ENCODE measurements at regions not wholly inside any gene's neighbourhood (a gene's known extent, or its start where the extent isn't known, plus 50 kb on each side); places are given as distances from the start of the nearest gene placed in this dataset.

GRCh38 chr11:122441666-122442035 is 213.9 kb upstream of the UBASH3B start:
- Mint-ChIP-seq H3K27ac (no peak overlapping the region), H3K9me3 (peaks cover 0 to 2% of the 10 kb centered on the region in 2 donors), H3K36me3 (no peaks in the 10 kb centered on the region), H3K4me1 (peaks cover 0 to 4% of the 10 kb centered on the region in 2 donors), H3K27me3 (peaks cover 13 to 26% of the 10 kb centered on the region in 2 donors), H3K4me3 (no peak overlapping the region)
- DNase-seq, result no peak
- no peak for ATAC-seq (replicated peaks)

DNA sequence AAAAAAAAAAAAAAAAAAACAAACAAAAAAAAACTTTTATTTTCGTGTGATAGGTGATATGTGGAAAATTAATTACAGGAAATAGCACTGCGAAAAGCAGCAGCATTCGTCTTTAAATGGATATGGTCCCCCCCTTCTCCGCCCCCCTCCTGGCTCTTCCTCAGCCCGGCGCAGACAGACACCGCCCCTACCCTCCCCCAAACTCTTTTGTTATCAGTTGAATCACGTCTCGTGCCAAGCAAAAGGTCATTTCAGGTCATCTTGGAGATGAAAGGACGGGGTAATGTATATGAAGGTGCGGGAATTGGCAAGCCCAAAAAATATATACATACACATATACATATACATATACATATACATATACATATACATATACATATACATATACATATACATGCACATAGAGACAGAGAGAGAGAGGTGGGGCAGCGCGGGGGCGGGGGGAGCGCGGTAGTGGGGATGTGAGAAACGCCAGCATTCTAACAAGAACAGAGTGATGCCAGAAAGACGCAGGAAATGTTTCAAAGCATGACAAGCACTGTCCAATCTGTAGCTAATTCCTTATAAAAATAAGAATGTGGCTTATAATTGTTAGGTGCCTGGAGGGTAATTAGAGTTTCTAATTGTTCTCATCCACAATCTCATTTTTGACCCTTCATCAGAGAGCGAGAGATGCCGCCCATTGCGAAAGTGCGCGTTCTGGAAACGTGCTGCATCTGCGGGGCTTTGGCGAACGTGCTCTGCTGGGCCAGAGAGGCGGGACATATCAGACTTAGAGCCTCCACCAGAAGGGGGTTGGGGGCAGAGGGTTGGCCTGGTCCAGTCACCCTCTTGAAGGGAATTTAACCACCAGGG is 214.5 kb upstream of the UBASH3B start:
- Mint-ChIP-seq H3K9me3 (peaks cover 0 to 2% of the 10 kb centered on the region in 2 donors), H3K4me3 (no peak overlapping the region), H3K36me3 (no peaks in the 10 kb centered on the region), H3K27me3 (peaks cover 13 to 20% of the 10 kb centered on the region in 2 donors), H3K27ac (no peak overlapping the region), H3K4me1 (peaks cover 0 to 4% of the 10 kb centered on the region in 2 donors)
- DNase-seq (no peak), ATAC-seq (replicated peaks) (no peak)

DNA sequence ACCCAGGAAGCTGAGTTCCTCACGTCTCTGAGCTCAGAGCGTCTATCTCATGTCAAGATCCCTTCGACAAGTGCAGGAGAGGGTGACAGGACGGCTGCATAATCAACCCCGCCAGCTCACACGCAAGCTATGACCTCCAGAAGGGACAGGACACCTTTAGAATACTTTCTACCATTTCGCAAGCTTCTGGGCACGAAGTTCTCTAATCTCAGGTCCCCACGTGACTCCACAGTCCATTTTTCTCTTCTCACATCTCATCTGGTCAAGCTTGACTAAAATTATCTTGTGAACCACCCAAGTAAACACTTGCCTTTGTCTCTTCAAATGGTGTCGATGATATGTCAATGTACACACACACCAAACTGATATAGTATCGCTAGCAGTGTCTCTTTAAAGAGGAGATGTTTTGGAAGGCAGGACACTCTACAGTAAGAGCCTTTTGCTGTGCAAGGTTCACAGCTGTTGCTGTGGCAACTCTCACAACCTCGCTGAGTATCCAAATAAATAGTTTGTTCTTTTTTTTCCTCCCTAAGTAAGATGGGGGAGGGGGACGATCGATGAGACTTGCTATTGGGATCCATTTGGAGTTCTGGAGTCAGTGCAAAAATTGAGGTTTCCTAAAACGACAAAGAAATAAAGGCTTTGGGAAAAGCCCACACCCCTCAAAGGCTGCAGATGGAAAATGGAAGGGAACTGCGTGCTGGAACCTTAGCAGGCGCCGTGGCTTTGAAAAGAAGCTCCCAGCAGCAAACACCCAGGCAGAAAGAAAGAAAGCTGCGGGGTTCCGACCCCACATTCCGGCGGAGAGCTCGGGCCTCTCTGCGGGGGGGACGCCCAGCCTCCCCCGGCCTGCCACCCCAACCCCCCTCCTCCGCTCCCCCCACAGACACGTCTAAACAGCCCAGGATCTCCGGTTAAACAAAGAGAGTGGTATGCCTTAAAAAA is 215.4 kb upstream of the UBASH3B start:
- H3K9me3 Mint-ChIP-seq, result peaks cover 0 to 2% of the 10 kb centered on the region in 2 donors
- no peak overlapping the region for H3K27ac Mint-ChIP-seq
- H3K4me3 Mint-ChIP-seq, result no peak overlapping the region
- ATAC-seq (replicated peaks), result no peak
- no peaks in the 10 kb centered on the region for H3K36me3 Mint-ChIP-seq
- peaks cover 0 to 4% of the 10 kb centered on the region in 2 donors for H3K4me1 Mint-ChIP-seq
- peaks cover 13 to 22% of the 10 kb centered on the region in 2 donors for H3K27me3 Mint-ChIP-seq
- DNase-seq, result no peak

GRCh38 chr11:122436188-122436555 is 219.3 kb upstream of the UBASH3B start:
- Mint-ChIP-seq H3K4me1 (peaks cover 0 to 4% of the 10 kb centered on the region in 2 donors), H3K27me3 (peaks cover 13 to 27% of the 10 kb centered on the region in 2 donors), H3K36me3 (no peaks in the 10 kb centered on the region), H3K4me3 (no peak overlapping the region), H3K27ac (no peak overlapping the region), H3K9me3 (peaks cover 0 to 2% of the 10 kb centered on the region in 2 donors)
- ATAC-seq (replicated peaks), result no peak
- no peak for DNase-seq

- ATAC-seq (replicated peaks) (no peak), DNase-seq (no peak)
- Mint-ChIP-seq H3K9me3 (peaks cover 0 to 2% of the 10 kb centered on the region in 2 donors), H3K4me1 (peaks cover 0 to 4% of the 10 kb centered on the region in 2 donors), H3K27me3 (peaks cover 13 to 27% of the 10 kb centered on the region in 2 donors), H3K27ac (no peak overlapping the region), H3K36me3 (no peaks in the 10 kb centered on the region), H3K4me3 (no peak overlapping the region)
Measured at GRCh38 chr11:122435540-122436187, 219.9 kb upstream of the UBASH3B start.

- Mint-ChIP-seq H3K9me3 (no peaks in the 10 kb centered on the region), H3K4me1 (no peaks in the 10 kb centered on the region), H3K36me3 (no peaks in the 10 kb centered on the region), H3K27ac (no peak overlapping the region), H3K27me3 (peaks cover 6 to 19% of the 10 kb centered on the region in 2 donors), H3K4me3 (no peak overlapping the region)
- DNase-seq (no peak), ATAC-seq (replicated peaks) (no peak)
Measured at GRCh38 chr11:122434786-122435185, 220.7 kb upstream of the UBASH3B start.

GRCh38 chr11:122430490-122430889 is 225.0 kb upstream of the UBASH3B start:
- H3K27me3 Mint-ChIP-seq, result peaks cover 0 to 8% of the 10 kb centered on the region in 2 donors
- no peak for ATAC-seq (replicated peaks)

GRCh38 chr11:122426073-122426472 is 229.4 kb upstream of the UBASH3B start:
- no peak overlapping the region for H3K4me3 Mint-ChIP-seq
- no peak for DNase-seq
- peaks cover 3 to 9% of the 10 kb centered on the region in 2 donors for H3K27me3 Mint-ChIP-seq
- H3K4me1 Mint-ChIP-seq, result no peaks in the 10 kb centered on the region
- no peaks in the 10 kb centered on the region for H3K36me3 Mint-ChIP-seq
- no peak overlapping the region for H3K27ac Mint-ChIP-seq
- ATAC-seq (replicated peaks), result no peak
- no peaks in the 10 kb centered on the region for H3K9me3 Mint-ChIP-seq

More at GRCh38 chr11:122430490-122430889, 225.0 kb upstream of the UBASH3B start:
- H3K36me3 Mint-ChIP-seq, result no peaks in the 10 kb centered on the region
- H3K9me3 Mint-ChIP-seq, result no peaks in the 10 kb centered on the region
- no peak overlapping the region for H3K4me3 Mint-ChIP-seq
- H3K27ac Mint-ChIP-seq, result no peak overlapping the region
- no peaks in the 10 kb centered on the region for H3K4me1 Mint-ChIP-seq
- DNase-seq, result no peak

- Mint-ChIP-seq H3K27ac (no peak overlapping the region), H3K36me3 (no peaks in the 10 kb centered on the region), H3K9me3 (no peaks in the 10 kb centered on the region), H3K27me3 (peaks cover 3 to 9% of the 10 kb centered on the region in 2 donors), H3K4me1 (no peaks in the 10 kb centered on the region), H3K4me3 (no peak overlapping the region)
- DNase-seq (no peak), ATAC-seq (replicated peaks) (no peak)
Measured at GRCh38 chr11:122424636-122425035, 230.9 kb upstream of the UBASH3B start.

DNA sequence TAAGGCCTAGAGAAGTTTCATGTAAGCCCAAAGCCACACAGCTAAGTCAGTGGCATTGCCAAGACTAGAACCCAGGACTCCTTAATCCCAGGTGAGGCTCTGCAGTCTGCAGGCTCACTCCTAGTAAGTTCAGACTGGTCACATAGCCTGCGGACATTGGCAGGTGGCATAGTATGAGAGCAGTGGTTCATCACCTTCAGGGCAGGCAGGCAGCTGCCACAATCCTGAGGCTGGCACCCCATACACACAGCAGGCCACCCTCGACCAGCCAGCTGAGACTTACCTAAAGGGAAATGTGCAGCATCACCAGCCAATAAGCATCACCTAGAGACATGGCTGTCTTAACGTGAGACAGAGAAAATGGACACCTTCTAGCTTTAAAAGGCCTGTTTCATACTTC is 231.6 kb upstream of the UBASH3B start:
- Mint-ChIP-seq H3K4me3 (no peak overlapping the region), H3K4me1 (no peaks in the 10 kb centered on the region), H3K9me3 (no peaks in the 10 kb centered on the region), H3K27ac (no peak overlapping the region), H3K27me3 (peaks cover 3 to 9% of the 10 kb centered on the region in 2 donors), H3K36me3 (no peaks in the 10 kb centered on the region)
- DNase-seq (no peak), ATAC-seq (replicated peaks) (no peak)

- no peak for ATAC-seq (replicated peaks)
- no peaks in the 10 kb centered on the region for H3K36me3 Mint-ChIP-seq
- no peaks in the 10 kb centered on the region for H3K4me1 Mint-ChIP-seq
- H3K27ac Mint-ChIP-seq, result no peak overlapping the region
- peaks cover 3 to 9% of the 10 kb centered on the region in 2 donors for H3K27me3 Mint-ChIP-seq
- H3K9me3 Mint-ChIP-seq, result no peaks in the 10 kb centered on the region
- H3K4me3 Mint-ChIP-seq, result no peak overlapping the region
- no peak for DNase-seq
Measured at GRCh38 chr11:122423273-122423672, 232.2 kb upstream of the UBASH3B start.

DNA sequence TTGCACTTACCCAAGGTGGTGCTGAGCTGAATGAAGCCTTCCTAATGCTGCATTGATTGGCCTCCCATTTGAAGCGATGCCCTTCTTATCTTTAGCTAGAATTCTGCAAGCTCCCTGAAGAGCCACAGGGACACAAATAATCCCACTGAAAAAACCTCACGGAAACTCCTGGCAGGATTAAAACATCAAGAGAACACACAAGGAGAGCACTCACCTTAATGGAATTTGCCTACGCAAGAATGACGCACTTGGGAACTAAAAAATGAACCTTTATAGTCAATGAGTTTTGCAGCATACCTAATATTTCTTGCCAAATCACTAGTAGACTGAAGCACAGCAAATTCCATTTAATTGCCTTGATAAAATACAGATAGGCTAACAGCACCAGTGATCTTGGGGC is 232.8 kb upstream of the UBASH3B start:
- H3K36me3 Mint-ChIP-seq, result no peaks in the 10 kb centered on the region
- H3K9me3 Mint-ChIP-seq, result no peaks in the 10 kb centered on the region
- no peaks in the 10 kb centered on the region for H3K4me1 Mint-ChIP-seq
- H3K27ac Mint-ChIP-seq, result no peak overlapping the region
- H3K4me3 Mint-ChIP-seq, result no peak overlapping the region
- DNase-seq (no peak), ATAC-seq (replicated peaks) (no peak)
- H3K27me3 Mint-ChIP-seq, result peaks cover 3 to 9% of the 10 kb centered on the region in 2 donors

DNA sequence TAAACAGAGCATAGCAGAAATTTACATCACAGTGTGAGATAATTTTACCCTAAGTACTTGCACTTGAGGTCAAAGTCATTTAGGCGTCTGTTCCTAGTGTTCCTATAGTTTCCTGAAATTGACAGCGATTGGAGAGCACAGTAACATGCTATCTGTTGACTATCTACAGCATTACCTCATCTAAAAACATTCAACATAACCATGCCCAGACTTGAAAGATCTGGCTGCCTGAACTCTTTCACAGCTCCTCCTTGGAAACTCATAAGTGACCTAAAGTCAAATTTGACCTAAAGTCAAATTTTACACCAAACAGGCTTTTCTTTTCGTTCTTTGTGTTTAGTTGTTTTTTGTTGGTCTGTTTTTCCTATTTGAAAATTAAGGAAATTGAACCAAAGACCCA is 233.8 kb upstream of the UBASH3B start:
- Mint-ChIP-seq H3K36me3 (no peaks in the 10 kb centered on the region), H3K27me3 (peaks cover 3 to 9% of the 10 kb centered on the region in 2 donors), H3K4me3 (no peak overlapping the region), H3K27ac (no peak overlapping the region), H3K9me3 (no peaks in the 10 kb centered on the region), H3K4me1 (no peaks in the 10 kb centered on the region)
- no peak for DNase-seq
- no peak for ATAC-seq (replicated peaks)

DNA sequence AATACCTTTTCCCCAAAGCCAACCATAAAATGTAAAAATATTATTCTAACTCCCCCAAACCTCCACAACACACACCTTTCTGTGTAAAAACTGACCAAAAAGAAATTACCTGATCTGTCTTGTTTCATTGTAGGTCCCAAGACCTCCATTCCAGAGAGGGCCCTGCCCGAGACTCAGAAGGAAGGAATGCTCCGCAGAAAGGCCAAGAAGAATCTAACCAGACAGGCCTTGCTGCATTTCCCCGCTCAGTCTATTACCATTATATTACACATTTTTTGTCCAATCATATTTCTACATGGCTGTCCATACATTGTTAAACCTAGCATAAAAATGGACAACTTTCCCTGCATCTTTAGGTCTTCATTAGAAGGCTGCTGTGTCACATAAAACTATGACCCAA is 237.5 kb upstream of the UBASH3B start:
- no peaks in the 10 kb centered on the region for H3K36me3 Mint-ChIP-seq
- ATAC-seq (replicated peaks) (no peak), DNase-seq (no peak)
- peaks cover 0 to 7% of the 10 kb centered on the region in 2 donors for H3K27me3 Mint-ChIP-seq
- peaks cover 0 to 2% of the 10 kb centered on the region in 2 donors for H3K9me3 Mint-ChIP-seq
- H3K4me3 Mint-ChIP-seq, result no peak overlapping the region
- H3K4me1 Mint-ChIP-seq, result no peaks in the 10 kb centered on the region
- no peak overlapping the region for H3K27ac Mint-ChIP-seq

All from stimulated activated naive B cell treated with anti-CD40 and anti-IgM and Interleukin-4, amounts not matched to agents 10 μg/mL and 1 μg/mL and 100 μg/mL, for 72 hours (primary cell).